B cell (primary cell): ENCODE measurements at regions not wholly inside any gene's neighbourhood (a gene's known extent, or its start where the extent isn't known, plus 50 kb on each side); places are given as distances from the start of the nearest gene placed in this dataset.

Experiments
- ATAC-seq: fragments of 200-7000 bp; cut with Tn5 transposase; one replicate; pipeline ENCODE4 v1.10.0; 2021; ENCODE audit warnings: low read depth, mild to moderate bottlenecking, moderate number of reproducible peaks, moderate library complexity
- CTCF ChIA-PET: fragments of 350-600 bp; sonication (Branson Sonifier 250); formaldehyde crosslinking; loops from one replicate; lab custom pipeline; 2021; ENCODE audit warnings: antibody characterized with exemption, inconsistent platforms; lab: Charles Lee
- POLR2A ChIA-PET: fragments of 350-600 bp; sonication (Branson Sonifier 250); formaldehyde crosslinking; loops from one replicate; lab custom pipeline; 2021; ENCODE audit warnings: antibody characterized with exemption; lab: Charles Lee
- DNase-seq: peaks from one replicate; pipeline ENCODE4 v3.0.0; 2013
- H2AFZ ChIP-seq: 2 replicates; pipeline ENCODE4 v1.6.1; 2012; ENCODE audit warnings: mild to moderate bottlenecking, low read depth, low read length; ENCODE audit not compliant: insufficient read depth, poor library complexity, severe bottlenecking
- H3K27ac ChIP-seq, 2 donors: 1 replicate in 1 of 2; 2 replicates in 1 of 2; pipeline ENCODE4 v1.5.1; 2012 to 2013; ENCODE audit warnings: low read length in 2 of 2, mild to moderate bottlenecking in 2 of 2, moderate library complexity in 1 of 2
- H3K27me3 ChIP-seq, 4 experiments: fragments of 200-600 bp in 1 of 4; sonication (generic) in 1 of 4; replicated peaks in 1 of 4; 1 replicate in 2 of 4; 2 replicates in 2 of 4; pipeline versions ENCODE4 v1.6.1 to v1.7.0; 2013 to 2016; ENCODE audit warnings: low read length in 3 of 4, mild to moderate bottlenecking in 2 of 4, mixed read lengths in 1 of 4, moderate library complexity in 1 of 4; ENCODE audit not compliant: insufficient read depth in 4 of 4, control insufficient read depth in 3 of 4; ENCODE audit errors: control extremely low read depth in 1 of 4
- H3K36me3 ChIP-seq, 2 experiments: replicated peaks in 1 of 2; 1 replicate in 1 of 2; 2 replicates in 1 of 2; pipeline versions ENCODE4 v1.6.1 to v1.7.1; 2013; ENCODE audit warnings: low read length in 1 of 2; ENCODE audit not compliant: insufficient read depth in 2 of 2, control insufficient read depth in 1 of 2; ENCODE audit errors: control extremely low read depth in 1 of 2, extremely low read depth in 1 of 2
- H3K4me1 ChIP-seq, 2 donors: fragments of 200-600 bp in 1 of 2; sonication (generic) in 1 of 2; 1 replicate in 1 of 2; 2 replicates in 1 of 2; pipeline versions ENCODE4 v1.5.1 to v1.6.1; 2013 to 2017; ENCODE audit warnings: low read length in 2 of 2; ENCODE audit not compliant: control insufficient read depth in 2 of 2, insufficient read depth in 2 of 2
- H3K4me2 ChIP-seq: replicated peaks from 2 replicates; pipeline ENCODE3; 2012; ENCODE audit warnings: mild to moderate bottlenecking, low read depth, low read length; ENCODE audit not compliant: poor library complexity, severe bottlenecking
- H3K4me3 ChIP-seq, 5 experiments: fragments of 200-600 bp in 1 of 5; sonication (generic) in 1 of 5; 1 replicate in 3 of 5; 2 replicates in 2 of 5; pipeline versions ENCODE4 v1.5.1 to v1.7.0; 2011 to 2016; ENCODE audit warnings: low read length in 4 of 5, mild to moderate bottlenecking in 4 of 5, low read depth in 2 of 5, control low read depth in 1 of 5, moderate library complexity in 1 of 5; ENCODE audit not compliant: insufficient read depth in 1 of 5; ENCODE audit errors: control extremely low read depth in 1 of 5, extremely low read depth in 1 of 5
- H3K79me2 ChIP-seq: fragments of 200-600 bp; sonication (generic); one replicate; pipeline ENCODE4 v1.6.0; 2016; ENCODE audit warnings: low read length; ENCODE audit not compliant: control insufficient read depth, insufficient read depth
- H3K9ac ChIP-seq: fragments of 200-600 bp; sonication (generic); 2 replicates; pipeline ENCODE4 v1.6.1; 2017; ENCODE audit warnings: mild to moderate bottlenecking, low read length, moderate library complexity
- H3K9me3 ChIP-seq, 3 donors: one replicate each; pipeline versions ENCODE4 v1.6.1 to v1.7.1; 2013; ENCODE audit warnings: low read length in 2 of 3; ENCODE audit not compliant: control insufficient read depth in 2 of 3, insufficient read depth in 1 of 3; ENCODE audit errors: control extremely low read depth in 1 of 3
- H4K20me1 ChIP-seq: 2 replicates; pipeline ENCODE4 v1.6.0; 2012; ENCODE audit warnings: mild to moderate bottlenecking, low read length; ENCODE audit not compliant: insufficient read depth, control insufficient read depth, poor library complexity, severe bottlenecking
- H3K27ac Mint-ChIP-seq: one replicate; pipeline ENCODE4 v1.8.0; 2021; ENCODE audit warnings: mixed read lengths
- H3K27me3 Mint-ChIP-seq: one replicate; pipeline ENCODE4 v1.8.0; 2021; ENCODE audit warnings: mixed read lengths
- H3K4me1 Mint-ChIP-seq: one replicate; pipeline ENCODE4 v1.8.0; 2021; ENCODE audit warnings: mixed read lengths
- H3K4me3 Mint-ChIP-seq: one replicate; pipeline ENCODE4 v1.8.0; 2021; ENCODE audit warnings: mixed read lengths
- H3K9me3 Mint-ChIP-seq: one replicate; pipeline ENCODE4 v1.8.0; 2022; ENCODE audit warnings: mixed read lengths; ENCODE audit not compliant: insufficient read depth
- EZH2 ChIP-seq: IDR thresholded peaks from 2 replicates; pipeline ENCODE4 v1.6.1; 2012; ENCODE audit warnings: borderline replicate concordance, low read depth, mild to moderate bottlenecking, moderate library complexity, low read length; ENCODE audit not compliant: insufficient read depth, poor library complexity, severe bottlenecking
- WGBS: methylation state at CpG from one replicate; pipeline ENCODE4 v1.1.5; 2013; ENCODE audit warnings: missing lambda C conversion rate; ENCODE audit not compliant: insufficient coverage; 5-methylcytosine and 5-hydroxymethylcytosine counted together
- intact Hi-C: fragments of 100-400 bp; cut with micrococcal nuclease; formaldehyde crosslinking; loops from one replicate; pipeline ENCODE4 v1.10.0; 2022
- TF ChIP-seq, protein P1 (sequence below): fragments of 200-600 bp; IDR thresholded peaks from one replicate; pipeline ENCODE4 v1.8.0; 2022; ENCODE audit warnings: antibody characterized with exemption, mild to moderate bottlenecking

- no peaks in the 10 kb centered on the region for H3K79me2 ChIP-seq
- H3K9ac ChIP-seq, result no peak overlapping the region
- H3K36me3 ChIP-seq, result no peaks in the 10 kb centered on the region
- H3K27ac ChIP-seq, result no peak overlapping the region
- H2AFZ ChIP-seq, result no peak overlapping the region
- ChIA-PET POLR2A (no interaction called here), CTCF (no interaction called here)
- H3K9me3 ChIP-seq, result no peaks in the 10 kb centered on the region
- H3K4me3 ChIP-seq, result no peak overlapping the region
- H3K27me3 ChIP-seq, result no peaks in the 10 kb centered on the region
- DNase-seq (no peak), ATAC-seq (no peak)
- H3K4me3 Mint-ChIP-seq, result no peak overlapping the region
- no peaks in the 10 kb centered on the region for H3K4me1 Mint-ChIP-seq
- H3K9me3 Mint-ChIP-seq, result peaks cover 5% of the 10 kb centered on the region
- H3K27me3 Mint-ChIP-seq, result no peaks in the 10 kb centered on the region
- no peaks in the 10 kb centered on the region for H4K20me1 ChIP-seq
- H3K4me2 ChIP-seq, result no peak overlapping the region
- 60% methylated on average over 1 of the region's 3 CpGs for WGBS
- H3K27ac Mint-ChIP-seq, result no peak overlapping the region
- intact Hi-C loops, result no loop called here
- TF ChIP-seq EZH2, result no peak
- TF ChIP-seq, protein P1, sequence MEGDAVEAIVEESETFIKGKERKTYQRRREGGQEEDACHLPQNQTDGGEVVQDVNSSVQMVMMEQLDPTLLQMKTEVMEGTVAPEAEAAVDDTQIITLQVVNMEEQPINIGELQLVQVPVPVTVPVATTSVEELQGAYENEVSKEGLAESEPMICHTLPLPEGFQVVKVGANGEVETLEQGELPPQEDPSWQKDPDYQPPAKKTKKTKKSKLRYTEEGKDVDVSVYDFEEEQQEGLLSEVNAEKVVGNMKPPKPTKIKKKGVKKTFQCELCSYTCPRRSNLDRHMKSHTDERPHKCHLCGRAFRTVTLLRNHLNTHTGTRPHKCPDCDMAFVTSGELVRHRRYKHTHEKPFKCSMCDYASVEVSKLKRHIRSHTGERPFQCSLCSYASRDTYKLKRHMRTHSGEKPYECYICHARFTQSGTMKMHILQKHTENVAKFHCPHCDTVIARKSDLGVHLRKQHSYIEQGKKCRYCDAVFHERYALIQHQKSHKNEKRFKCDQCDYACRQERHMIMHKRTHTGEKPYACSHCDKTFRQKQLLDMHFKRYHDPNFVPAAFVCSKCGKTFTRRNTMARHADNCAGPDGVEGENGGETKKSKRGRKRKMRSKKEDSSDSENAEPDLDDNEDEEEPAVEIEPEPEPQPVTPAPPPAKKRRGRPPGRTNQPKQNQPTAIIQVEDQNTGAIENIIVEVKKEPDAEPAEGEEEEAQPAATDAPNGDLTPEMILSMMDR, result no peak
- H3K4me1 ChIP-seq, result no peaks in the 10 kb centered on the region
Observed at GRCh38 chr6:141851063-141851462, 281.7 kb upstream of the GJE1 start.

DNA sequence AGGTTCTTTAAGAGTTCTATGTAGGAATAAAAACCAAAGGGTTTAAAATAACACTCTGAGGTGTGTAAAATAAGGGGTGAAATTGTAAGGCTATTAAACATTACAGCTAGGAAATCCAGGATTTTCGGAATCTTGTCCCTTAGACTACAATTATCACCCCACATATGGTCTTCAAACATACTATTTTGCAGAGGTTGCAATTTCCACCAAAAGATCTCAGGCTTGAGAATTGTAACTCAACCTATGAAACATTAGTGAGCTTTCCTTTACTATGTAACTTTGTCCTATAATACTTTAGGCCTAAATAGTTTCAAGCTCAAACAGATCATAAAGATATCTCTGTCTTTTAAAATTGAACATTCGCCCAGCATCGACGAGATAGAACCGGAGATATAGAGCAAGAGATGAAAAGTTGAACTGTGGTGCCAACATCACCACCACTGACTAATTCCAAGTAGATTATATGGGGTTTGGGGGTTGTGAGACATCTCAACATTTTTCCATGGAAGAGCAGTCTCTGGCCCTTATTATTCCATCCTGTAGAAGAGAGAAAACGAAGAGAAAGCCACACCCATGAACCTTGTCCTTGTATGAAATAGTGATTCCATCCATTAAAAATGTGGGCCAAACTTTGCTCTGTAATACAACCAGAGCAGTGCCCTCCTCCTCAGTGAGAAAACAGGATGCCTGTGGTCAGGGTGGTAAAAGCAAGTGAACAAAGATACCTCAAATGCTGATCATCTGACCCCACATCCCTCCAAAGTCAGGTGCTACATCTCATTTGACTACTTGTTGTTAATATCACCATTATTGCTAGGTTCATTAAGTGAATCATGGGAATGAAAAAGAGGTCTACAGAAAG is 284.5 kb upstream of the GJE1 start:
- H4K20me1 ChIP-seq, result no peaks in the 10 kb centered on the region
- H3K9me3 Mint-ChIP-seq, result no peaks in the 10 kb centered on the region
- TF ChIP-seq, protein P1, result no peak
- TF ChIP-seq EZH2, result no peak
- ATAC-seq (no peak), DNase-seq (no peak)
- no peaks in the 10 kb centered on the region for H3K36me3 ChIP-seq
- no peak overlapping the region for H3K4me3 ChIP-seq
- H3K4me1 Mint-ChIP-seq, result no peaks in the 10 kb centered on the region
- H3K4me3 Mint-ChIP-seq, result no peak overlapping the region
- intact Hi-C loops, result no loop called here
- no peak overlapping the region for H3K27ac Mint-ChIP-seq
- ChIA-PET POLR2A (no interaction called here), CTCF (no interaction called here)
- no peaks in the 10 kb centered on the region for H3K9me3 ChIP-seq
- no peaks in the 10 kb centered on the region for H3K79me2 ChIP-seq
- H2AFZ ChIP-seq, result no peak overlapping the region
- H3K27ac ChIP-seq, result no peak overlapping the region
- H3K27me3 Mint-ChIP-seq, result no peaks in the 10 kb centered on the region
- no peaks in the 10 kb centered on the region for H3K4me1 ChIP-seq
- H3K4me2 ChIP-seq, result no peak overlapping the region
- no peaks in the 10 kb centered on the region for H3K27me3 ChIP-seq
- no CpG with 5 or more reads among the region's 6 CpGs for WGBS
- no peak overlapping the region for H3K9ac ChIP-seq
